Kidney (tissue), 13 donors: ENCODE measurements at regions not wholly inside any gene's neighbourhood (a gene's known extent, or its start where the extent isn't known, plus 50 kb on each side); places are given as distances from the start of the nearest gene placed in this dataset.

Source experiments
- DNase-seq, 5 donors: peaks; one replicate each; pipeline ENCODE4 v3.0.0-alpha.2; 2013 to 2020
- FAIRE-seq: peaks from 2 replicates; lab custom pipeline; 2012; peaks lifted over from hg19 to GRCh38; lab: Jason Lieb, UNC
- H3K27ac ChIP-seq, 2 donors: one replicate each; pipeline ENCODE4 v1.7.0; 2013; ENCODE audit warnings: low read depth in 2 of 2, low read length in 2 of 2, inconsistent platforms in 1 of 2
- H3K27me3 ChIP-seq: one replicate; pipeline ENCODE4 v1.7.1; 2013; ENCODE audit warnings: low read length, inconsistent platforms; ENCODE audit not compliant: control insufficient read depth, insufficient read depth
- H3K36me3 ChIP-seq, 3 donors: one replicate each; pipeline versions ENCODE4 v1.7.0 to v1.7.1; 2013; ENCODE audit warnings: low read length in 3 of 3, control low read depth in 1 of 3, inconsistent platforms in 1 of 3; ENCODE audit not compliant: insufficient read depth in 3 of 3, control insufficient read depth in 2 of 3
- H3K4me1 ChIP-seq, 3 donors: one replicate each; pipeline versions ENCODE4 v1.7.0 to v1.7.1; 2013; ENCODE audit warnings: low read length in 3 of 3, inconsistent platforms in 1 of 3, low read depth in 1 of 3; ENCODE audit not compliant: control insufficient read depth in 2 of 3, insufficient read depth in 2 of 3
- H3K4me3 ChIP-seq, 3 donors: one replicate each; pipeline versions ENCODE4 v1.7.0 to v1.8.1; 2013; ENCODE audit warnings: low read length in 3 of 3, control low read depth in 1 of 3, inconsistent platforms in 1 of 3
- H3K9ac ChIP-seq, 3 donors: one replicate each; pipeline versions ENCODE4 v1.7.0 to v1.7.1; 2013; ENCODE audit warnings: low read length in 3 of 3, control low read depth in 1 of 3, inconsistent platforms in 1 of 3
- H3K9me3 ChIP-seq, 3 donors: one replicate each; pipeline versions ENCODE4 v1.7.0 to v1.7.1; 2013; ENCODE audit warnings: low read length in 3 of 3, control low read depth in 1 of 3, inconsistent platforms in 1 of 3; ENCODE audit not compliant: control insufficient read depth in 2 of 3, insufficient read depth in 1 of 3
- intact Hi-C: fragments of 100-400 bp; cut with DNase I; formaldehyde crosslinking; loops from one replicate; pipeline ENCODE4 v1.11.1; 2022
- TF ChIP-seq, protein P1 (sequence below): IDR thresholded peaks from 3 replicates; pipeline ENCODE4 v1.5.1; 2012; ENCODE audit warnings: mild to moderate bottlenecking, moderate library complexity, borderline replicate concordance; ENCODE audit not compliant: insufficient read depth; ENCODE audit errors: extremely low read depth
- donor health status: control.
- donor health status: control.
- donor health status: control.
- donor health status: control.
- donor health status: control.
- donor health status: DM: yes; HTN: yes; CAD: no.
- donor health status: Normal renal cell carcinoma (clear cell type).

DNA sequence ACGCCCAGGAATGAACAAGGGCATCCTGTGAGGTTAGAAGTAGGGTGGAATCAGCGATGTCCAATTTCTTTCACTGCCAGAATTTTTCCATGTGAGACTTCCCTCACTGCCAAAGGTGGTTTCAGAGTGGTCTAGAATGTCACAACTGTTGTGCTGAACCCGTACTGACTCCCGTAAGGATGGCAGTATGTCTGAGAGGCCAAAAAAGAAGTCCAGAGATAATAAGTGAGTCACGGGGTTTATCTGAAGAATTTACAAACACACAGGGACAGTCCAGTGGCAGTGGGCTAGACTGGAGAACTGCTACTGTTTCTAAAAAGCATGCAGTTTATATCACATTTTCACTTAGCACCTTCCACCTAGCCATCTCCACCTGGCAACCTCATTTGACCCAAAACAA lies 160.6 kb upstream of the ATP10A start:
- Histone ChIP-seq H3K4me3 (no peak overlapping the region), H3K4me1 (no peaks in the 10 kb centered on the region), H3K27ac (no peak overlapping the region), H3K27me3 (no peaks in the 10 kb centered on the region), H3K9ac (no peak overlapping the region), H3K36me3 (no peaks in the 10 kb centered on the region), H3K9me3 (no peaks in the 10 kb centered on the region)
- TF ChIP-seq, protein P1, sequence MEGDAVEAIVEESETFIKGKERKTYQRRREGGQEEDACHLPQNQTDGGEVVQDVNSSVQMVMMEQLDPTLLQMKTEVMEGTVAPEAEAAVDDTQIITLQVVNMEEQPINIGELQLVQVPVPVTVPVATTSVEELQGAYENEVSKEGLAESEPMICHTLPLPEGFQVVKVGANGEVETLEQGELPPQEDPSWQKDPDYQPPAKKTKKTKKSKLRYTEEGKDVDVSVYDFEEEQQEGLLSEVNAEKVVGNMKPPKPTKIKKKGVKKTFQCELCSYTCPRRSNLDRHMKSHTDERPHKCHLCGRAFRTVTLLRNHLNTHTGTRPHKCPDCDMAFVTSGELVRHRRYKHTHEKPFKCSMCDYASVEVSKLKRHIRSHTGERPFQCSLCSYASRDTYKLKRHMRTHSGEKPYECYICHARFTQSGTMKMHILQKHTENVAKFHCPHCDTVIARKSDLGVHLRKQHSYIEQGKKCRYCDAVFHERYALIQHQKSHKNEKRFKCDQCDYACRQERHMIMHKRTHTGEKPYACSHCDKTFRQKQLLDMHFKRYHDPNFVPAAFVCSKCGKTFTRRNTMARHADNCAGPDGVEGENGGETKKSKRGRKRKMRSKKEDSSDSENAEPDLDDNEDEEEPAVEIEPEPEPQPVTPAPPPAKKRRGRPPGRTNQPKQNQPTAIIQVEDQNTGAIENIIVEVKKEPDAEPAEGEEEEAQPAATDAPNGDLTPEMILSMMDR, result no peak
- intact Hi-C loops, result no loop called here
- DNase-seq (no peak), FAIRE-seq (no peak)

DNA sequence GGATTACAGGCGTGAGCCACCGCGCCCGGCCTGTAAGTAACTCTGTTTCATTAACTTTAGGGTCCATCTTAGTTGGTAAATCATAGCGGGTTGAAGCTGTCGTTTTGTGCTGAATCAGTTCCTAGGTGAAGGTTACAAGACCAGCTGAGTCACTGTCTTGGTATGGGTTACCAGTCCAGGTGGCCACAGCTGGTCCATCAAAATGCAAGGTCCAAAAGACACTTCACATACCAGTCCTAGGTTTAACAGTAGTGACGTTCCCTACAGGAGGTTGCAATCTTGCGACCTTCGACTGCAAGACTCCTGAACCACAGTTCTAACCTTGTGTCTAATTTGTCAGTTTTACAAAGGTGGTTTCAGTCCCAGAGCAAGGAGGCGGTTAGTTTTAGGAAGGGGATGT lies 160.1 kb upstream of the ATP10A start:
- no peak for DNase-seq
- TF ChIP-seq, protein P1, result no peak

DNA sequence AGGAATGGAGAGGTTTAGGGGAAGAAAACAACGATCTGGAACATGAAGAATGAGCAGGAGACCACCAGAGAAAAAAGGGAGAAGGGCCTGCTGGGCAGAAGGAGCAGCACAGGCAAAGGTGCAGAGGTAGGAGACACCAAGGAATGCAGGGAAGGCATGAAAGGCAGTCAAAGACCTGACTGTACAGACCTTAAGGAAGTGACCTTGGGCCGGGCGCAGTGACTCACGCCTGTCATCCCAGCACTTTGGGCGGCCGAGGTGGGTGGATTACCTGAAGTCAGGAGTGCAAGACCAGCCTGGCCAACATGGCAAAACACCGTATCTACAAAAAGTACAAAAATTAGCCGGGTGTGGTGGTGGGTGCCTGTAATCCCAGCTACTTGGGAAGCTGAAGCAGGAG lies 157.7 kb upstream of the ATP10A start:
- H3K4me3 ChIP-seq, result no peak overlapping the region

More for the DNA sequence above, 160.1 kb upstream of the ATP10A start:
- no peaks in the 10 kb centered on the region for H3K9me3 ChIP-seq
- intact Hi-C loops, result no loop called here
- no peak overlapping the region for H3K27ac ChIP-seq
- no peaks in the 10 kb centered on the region for H3K36me3 ChIP-seq
- H3K4me1 ChIP-seq, result no peaks in the 10 kb centered on the region
- no peak for FAIRE-seq
- no peak overlapping the region for H3K4me3 ChIP-seq
- H3K27me3 ChIP-seq, result no peaks in the 10 kb centered on the region
- no peak overlapping the region for H3K9ac ChIP-seq

DNA sequence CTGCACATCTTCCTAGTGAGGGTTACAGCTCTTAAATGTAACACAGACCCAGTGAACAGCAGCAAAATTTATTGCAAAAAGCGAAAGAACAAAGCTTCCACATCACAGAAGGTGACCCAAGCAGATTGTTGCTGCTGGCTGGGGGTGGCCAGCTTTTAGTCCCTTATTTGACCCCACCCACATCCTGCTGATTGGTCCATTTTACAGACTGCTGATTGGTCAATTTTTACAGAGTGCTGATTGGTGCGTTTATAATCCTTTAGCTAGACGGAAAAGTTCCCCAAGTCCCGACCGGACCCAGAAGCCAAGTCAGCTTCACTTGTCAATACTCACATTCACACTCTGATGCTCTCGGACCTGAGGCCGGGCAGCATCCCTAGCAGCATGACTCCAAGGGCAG lies 154.5 kb upstream of the ATP10A start:
- Histone ChIP-seq H3K27me3 (no peaks in the 10 kb centered on the region), H3K27ac (no peak overlapping the region), H3K9ac (no peak overlapping the region), H3K4me1 (no peaks in the 10 kb centered on the region), H3K4me3 (no peak overlapping the region), H3K36me3 (no peaks in the 10 kb centered on the region), H3K9me3 (no peaks in the 10 kb centered on the region)
- intact Hi-C loops, result no loop called here
- FAIRE-seq, result no peak
- DNase-seq, result no peak
- TF ChIP-seq, protein P1, result no peak

More for the DNA sequence above, 157.7 kb upstream of the ATP10A start:
- Histone ChIP-seq H3K36me3 (no peaks in the 10 kb centered on the region), H3K4me1 (no peaks in the 10 kb centered on the region), H3K9ac (no peak overlapping the region), H3K9me3 (no peaks in the 10 kb centered on the region), H3K27me3 (no peaks in the 10 kb centered on the region), H3K27ac (no peak overlapping the region)
- FAIRE-seq (no peak), DNase-seq (no peak)
- TF ChIP-seq, protein P1, result no peak
- intact Hi-C loops, result no loop called here
